Heart left ventricle (tissue), 13 donors: ENCODE measurements at regions not wholly inside any gene's neighbourhood (a gene's known extent, or its start where the extent isn't known, plus 50 kb on each side); places are given as distances from the start of the nearest gene placed in this dataset.
"Not testable (repeated sequence)": the region's sequence is repeated elsewhere in the genome, so short reads cannot be mapped to it uniquely, and the experiment has no call there.

Experiments used
- POLR2A ChIP-seq, 2 donors: fragments of 450-650 bp; IDR thresholded peaks; one replicate each; pipeline ENCODE4 v1.6.1; 2017; ENCODE audit warnings: antibody characterized with exemption in 2 of 2, mild to moderate bottlenecking in 2 of 2, moderate library complexity in 2 of 2
- TF ChIP-seq, protein P1 (sequence below), 12 donors: fragments of 200-600 bp; sonication (generic) in 4 of 12; IDR thresholded peaks; one replicate each; pipeline versions ENCODE4 v1.5.0 to v1.8.0; 2018 to 2022; ENCODE audit warnings: antibody characterized with exemption in 12 of 12, mild to moderate bottlenecking in 5 of 12
- donor health status: ischemic (EF 13 %, LVEDD 7.1; RV severe dilation, severe dysfunction).
- donor health status: DM: no; HTN: yes; CAD: no.
- donor health status: DM: no; HTN: no; CAD: no.
- donor health status: ischemic (EF 25% LVEDD 6.9; RV normal size, moderate dysfunction).
- donor health status: ischemic (EF 25% LVEDD 5.7; RV mildly dilated, moderate dysfunction).
- donor health status: ischemic (EF 35%, LVEDD 5.7; RV mildly dilated, moderate dysfunction).
- donor health status: nonischemic (EF 11% LVEDD 7.7; RV severe dilation, severe dysfunction).
- donor health status: DM: yes; HTN: yes; CAD: no.
- donor health status: PGD.
- donor health status: ischemic (EF 29% LVEDD 5.4; RV normal size, mild dysfunction).
- donor health status: nonischemic (EF 23%, LVEDD 6.1; RV moderate dilation, normal function).

DNA sequence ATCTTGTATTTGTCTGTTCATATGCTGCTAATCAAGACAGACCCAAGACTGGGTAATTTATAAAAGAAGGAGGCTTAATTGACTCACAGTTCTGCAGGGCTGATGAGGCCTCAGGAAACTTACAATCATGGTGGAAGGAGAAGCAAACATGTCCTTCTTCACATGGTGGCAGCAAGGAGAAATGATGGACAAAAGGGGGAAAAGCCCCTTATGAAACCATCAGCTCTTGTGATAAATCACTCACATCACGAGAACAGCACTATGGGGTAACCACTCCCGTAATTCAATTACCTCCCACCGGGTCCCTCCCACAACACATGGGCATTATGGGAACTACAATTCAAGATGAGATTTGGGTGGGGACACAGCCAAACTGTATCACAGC, 117.0 kb downstream of the TTC6 start:
- TF ChIP-seq, protein P1, sequence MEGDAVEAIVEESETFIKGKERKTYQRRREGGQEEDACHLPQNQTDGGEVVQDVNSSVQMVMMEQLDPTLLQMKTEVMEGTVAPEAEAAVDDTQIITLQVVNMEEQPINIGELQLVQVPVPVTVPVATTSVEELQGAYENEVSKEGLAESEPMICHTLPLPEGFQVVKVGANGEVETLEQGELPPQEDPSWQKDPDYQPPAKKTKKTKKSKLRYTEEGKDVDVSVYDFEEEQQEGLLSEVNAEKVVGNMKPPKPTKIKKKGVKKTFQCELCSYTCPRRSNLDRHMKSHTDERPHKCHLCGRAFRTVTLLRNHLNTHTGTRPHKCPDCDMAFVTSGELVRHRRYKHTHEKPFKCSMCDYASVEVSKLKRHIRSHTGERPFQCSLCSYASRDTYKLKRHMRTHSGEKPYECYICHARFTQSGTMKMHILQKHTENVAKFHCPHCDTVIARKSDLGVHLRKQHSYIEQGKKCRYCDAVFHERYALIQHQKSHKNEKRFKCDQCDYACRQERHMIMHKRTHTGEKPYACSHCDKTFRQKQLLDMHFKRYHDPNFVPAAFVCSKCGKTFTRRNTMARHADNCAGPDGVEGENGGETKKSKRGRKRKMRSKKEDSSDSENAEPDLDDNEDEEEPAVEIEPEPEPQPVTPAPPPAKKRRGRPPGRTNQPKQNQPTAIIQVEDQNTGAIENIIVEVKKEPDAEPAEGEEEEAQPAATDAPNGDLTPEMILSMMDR (IDR thresholded peaks at IDR 0.05) = not testable (repeated sequence)
- not testable (repeated sequence) for TF ChIP-seq POLR2A (IDR thresholded peaks at IDR 0.05)
